SK-N-MC (cell line): ENCODE measurements at regions not wholly inside any gene's neighbourhood (a gene's known extent, or its start where the extent isn't known, plus 50 kb on each side); places are given as distances from the start of the nearest gene placed in this dataset.

Experiments used
- EZH2 ChIP-seq: fragments of 200-600 bp; sonication (generic); IDR thresholded peaks from one replicate; pipeline ENCODE4 v1.6.1; 2017; ENCODE audit warnings: antibody characterized with exemption
- FOXP2 ChIP-seq: optimal IDR thresholded peaks from 2 replicates; pipeline ENCODE3; 2011; ENCODE audit warnings: mild to moderate bottlenecking, moderate library complexity; ENCODE audit not compliant: insufficient read depth; ENCODE audit errors: extremely low read length, control extremely low read depth

DNA sequence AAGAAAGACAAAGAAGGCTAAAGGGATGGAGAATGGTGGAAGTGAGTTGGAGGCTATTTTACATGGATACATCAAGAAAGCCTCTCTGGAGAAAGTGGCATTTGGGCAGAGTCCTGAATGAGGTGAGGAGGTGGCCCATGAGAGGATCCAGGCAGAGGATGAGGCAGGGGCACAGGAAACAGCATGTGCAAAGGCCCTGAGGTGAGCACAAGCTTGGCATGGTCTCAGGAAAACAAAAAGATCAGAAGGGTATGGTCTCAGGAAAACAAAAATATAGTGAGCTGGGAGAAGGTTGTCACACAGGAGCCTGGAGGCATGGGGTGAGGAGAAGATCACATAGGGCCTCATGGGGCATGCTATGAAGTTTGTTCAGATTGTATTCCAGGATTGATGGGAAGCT lies 62.1 kb upstream of the F3 start:
- no peak for TF ChIP-seq FOXP2
- no peak for TF ChIP-seq EZH2
